Inflammatory macrophage treated with lipopolysaccharide for 1 hour (primary cell): ENCODE measurements at regions not wholly inside any gene's neighbourhood (a gene's known extent, or its start where the extent isn't known, plus 50 kb on each side); places are given as distances from the start of the nearest gene placed in this dataset.
"Not testable (repeated sequence)": the region's sequence is repeated elsewhere in the genome, so short reads cannot be mapped to it uniquely, and the experiment has no call there.

ENCODE experiments used
- DNase-seq, 2 donors: peaks; one replicate each; pipeline ENCODE4 v3.0.0-alpha.2; 2020 to 2022

GRCh38 chr9:101846161-101846560 lies 107.7 kb upstream of the GRIN3A start:
- no peak for DNase-seq

GRCh38 chr9:101840694-101841188 lies 102.3 kb upstream of the GRIN3A start:
- no peak for DNase-seq

GRCh38 chr9:101838988-101839387 lies 100.5 kb upstream of the GRIN3A start:
- DNase-seq: not testable (repeated sequence)

- no peak for DNase-seq
Observed at GRCh38 chr9:101836021-101836420, 97.6 kb upstream of the GRIN3A start.

- no peak for DNase-seq
Observed at GRCh38 chr9:101832486-101832885, 94.0 kb upstream of the GRIN3A start.

- not testable (repeated sequence) for DNase-seq
Observed at GRCh38 chr9:101821450-101821849, 83.0 kb upstream of the GRIN3A start.

GRCh38 chr9:101820983-101821382 lies 82.5 kb upstream of the GRIN3A start:
- DNase-seq: not testable (repeated sequence)

- no peak for DNase-seq
Observed at GRCh38 chr9:101814064-101814463, 75.6 kb upstream of the GRIN3A start.

- DNase-seq: not testable (repeated sequence)
Observed at GRCh38 chr9:101807879-101808278, 69.4 kb upstream of the GRIN3A start.

GRCh38 chr9:101796044-101796443 lies 57.6 kb upstream of the GRIN3A start:
- no peak for DNase-seq

GRCh38 chr9:101795147-101795546 lies 56.7 kb upstream of the GRIN3A start:
- DNase-seq: peak; percentile 2 to 3

GRCh38 chr9:101792475-101792874 lies 54.0 kb upstream of the GRIN3A start:
- no peak for DNase-seq

GRCh38 chr9:101791938-101792337 lies 53.5 kb upstream of the GRIN3A start:
- DNase-seq: no peak

GRCh38 chr9:101791533-101791932 lies 53.1 kb upstream of the GRIN3A start:
- DNase-seq: no peak
